ENCODE measurements at regions not wholly inside any gene's neighbourhood (a gene's known extent, or its start where the extent isn't known, plus 50 kb on each side); places are given as distances from the start of the nearest gene placed in this dataset.

GRCh38 chr3:27596334-27596841 is 112.2 kb upstream of the SLC4A7 start (continued):
- TF ChIP-seq CTCF (IDR thresholded peaks at IDR 0.05 in 2 of 3, conservative IDR thresholded peaks at IDR 0.05 in 1 of 3; ENCODE audit: borderline replicate concordance in 1 of 3, insufficient read depth in 1 of 3, low read depth in 2 of 3, low read length in 2 of 3) = no peak
- no peak for TF ChIP-seq CEBPB (IDR thresholded peaks at IDR 0.05; ENCODE audit: low read depth)
- no peak for TF ChIP-seq EZH2 (IDR thresholded peaks at IDR 0.05)
- TF ChIP-seq ATF3 (IDR thresholded peaks at IDR 0.05) = no peak
- TF ChIP-seq MAX (IDR thresholded peaks at IDR 0.05) = no peak
- no peak for TF ChIP-seq ZFX (IDR thresholded peaks at IDR 0.05)
- no peak for TF ChIP-seq SP1 (IDR thresholded peaks at IDR 0.05; ENCODE audit: low read depth)

GRCh38 chr3:27594096-27594690 is 110.0 kb upstream of the SLC4A7 start:
- DNase-seq (ENCODE audit: low read depth, low spot score) (no peak), ATAC-seq (no peak)
- H3K79me2 ChIP-seq (ENCODE audit: insufficient read depth, low read length) = no peaks in the 10 kb centered on the region
- no peaks in the 10 kb centered on the region for H4K20me1 ChIP-seq (ENCODE audit: insufficient read depth)
- H3K27ac ChIP-seq (ENCODE audit: low read depth, low read length) = no peak overlapping the region
- no peaks in the 10 kb centered on the region for H3K9me3 ChIP-seq (ENCODE audit: control insufficient read depth in 1 of 2, insufficient read depth in 1 of 2, low read depth in 1 of 2, low read length in 2 of 2)
- no peaks in the 10 kb centered on the region for H3K4me1 ChIP-seq (ENCODE audit: control insufficient read depth in 1 of 2, insufficient read depth in 2 of 2, low read length in 2 of 2)
- no peak overlapping the region for H3K9ac ChIP-seq (ENCODE audit: low read length)
- no peak overlapping the region for H2AFZ ChIP-seq (ENCODE audit: low read depth, low read length, poor library complexity, severe bottlenecking)
- no peak overlapping the region for H3K4me2 ChIP-seq (ENCODE audit: low read length)
- H3K9me2 ChIP-seq (ENCODE audit: insufficient read depth) = no peaks in the 10 kb centered on the region
- no TSS peak for BruUV-seq (replicated peaks)
- H3K36me3 ChIP-seq (ENCODE audit: control insufficient read depth in 1 of 2, insufficient read depth in 2 of 2, low read length in 2 of 2) = no peaks in the 10 kb centered on the region
- TF ChIP-seq ZBTB33 (IDR thresholded peaks at IDR 0.05; ENCODE audit: extremely low read depth, insufficient replicate concordance, low read length) (no peak), JUND (IDR thresholded peaks at IDR 0.05) (no peak), EZH2 (IDR thresholded peaks at IDR 0.05) (no peak), SIN3A (IDR thresholded peaks at IDR 0.05; ENCODE audit: low read depth) (no peak), SRF (IDR thresholded peaks at IDR 0.05; ENCODE audit: low read depth) (no peak), ZFX (IDR thresholded peaks at IDR 0.05) (no peak), CEBPB (IDR thresholded peaks at IDR 0.05; ENCODE audit: low read depth) (no peak), ELF1 (IDR thresholded peaks at IDR 0.05; ENCODE audit: borderline replicate concordance, low read depth) (no peak), POLR2AphosphoS5 (IDR thresholded peaks at IDR 0.05; ENCODE audit: low read depth, low read length) (no peak), MAX (IDR thresholded peaks at IDR 0.05) (no peak)
- ChIA-PET POLR2A (no interaction called here), CTCF (no interaction called here), RAD21 (ENCODE audit: low non-redundant PET in 1 of 2, low total read pairs in 2 of 2, uncharacterized antibody in 2 of 2, unreplicated experiment in 2 of 2) (no interaction called here)
- H3K27me3 ChIP-seq (ENCODE audit: insufficient read depth, low read length) = no peaks in the 10 kb centered on the region
- intact Hi-C loops (cut with micrococcal nuclease) = no loop called here
- no peak overlapping the region for H3K4me3 ChIP-seq (replicated peaks in 1 of 2; ENCODE audit: low read depth in 1 of 2, low read length in 2 of 2)
